A673 (cell line): ENCODE measurements at regions not wholly inside any gene's neighbourhood (a gene's known extent, or its start where the extent isn't known, plus 50 kb on each side); places are given as distances from the start of the nearest gene placed in this dataset.

Experiments
- BruUV-seq: library from RNA; stranded (reverse); fragments of 400-500 nt; replicated peaks from 2 replicates; lab custom pipeline; 2021; lab: Mats Ljungman, UMichigan
- CTCF ChIA-PET: fragments of 300-600 bp; sonication (Branson Sonifier 250); formaldehyde crosslinking; loops from one replicate; lab custom pipeline; 2022; ENCODE audit warnings: antibody characterized with exemption; lab: Charles Lee
- POLR2A ChIA-PET: fragments of 300-600 bp; sonication (Branson Sonifier 250); formaldehyde crosslinking; loops from one replicate; lab custom pipeline; 2022; ENCODE audit warnings: antibody characterized with exemption; ENCODE audit not compliant: low non-redundant PET; lab: Charles Lee
- DNase-seq: peaks from one replicate; pipeline ENCODE4 v3.0.0-alpha.2; 2015; ENCODE audit warnings: low spot score
- H3K27ac ChIP-seq: fragments of 200-600 bp; sonication (generic); 2 replicates; pipeline ENCODE4 v1.5.1; 2016; ENCODE audit warnings: mixed run types, low read depth, mild to moderate bottlenecking, mixed read lengths, antibody characterized with exemption, low read length; ENCODE audit not compliant: poor library complexity, severe bottlenecking
- H3K27me3 ChIP-seq: fragments of 200-600 bp; sonication (generic); replicated peaks from 2 replicates; pipeline ENCODE4 v1.6.1; 2017; ENCODE audit warnings: mixed run types, low read depth, mild to moderate bottlenecking, mixed read lengths, antibody characterized with exemption, low read length; ENCODE audit not compliant: insufficient read depth, poor library complexity
- H3K36me3 ChIP-seq: fragments of 200-600 bp; sonication (generic); 2 replicates; pipeline ENCODE4 v1.6.1; 2016; ENCODE audit warnings: mixed run types, mild to moderate bottlenecking, mixed read lengths, antibody characterized with exemption, low read length; ENCODE audit not compliant: insufficient read depth, poor library complexity, severe bottlenecking
- H3K4me1 ChIP-seq: fragments of 200-600 bp; sonication (generic); 2 replicates; pipeline ENCODE4 v1.6.1; 2017; ENCODE audit warnings: mixed run types, mild to moderate bottlenecking, mixed read lengths, antibody characterized with exemption, low read length; ENCODE audit not compliant: insufficient read depth, poor library complexity, severe bottlenecking
- H3K4me3 ChIP-seq: fragments of 200-600 bp; sonication (generic); 2 replicates; pipeline ENCODE4 v1.5.1; 2016; ENCODE audit warnings: low read depth, mixed run types, mild to moderate bottlenecking, mixed read lengths, low read length; ENCODE audit not compliant: poor library complexity, severe bottlenecking
- H3K9me3 ChIP-seq: fragments of 200-600 bp; sonication (generic); 2 replicates; pipeline ENCODE4 v1.6.1; 2016; ENCODE audit warnings: mixed run types, low read depth, mild to moderate bottlenecking, mixed read lengths, antibody characterized with exemption, low read length; ENCODE audit not compliant: poor library complexity, severe bottlenecking
- EZH2 ChIP-seq: fragments of 200-600 bp; sonication (generic); IDR thresholded peaks from 2 replicates; pipeline ENCODE4 v1.6.1; 2017; ENCODE audit warnings: borderline replicate concordance, low read depth, mild to moderate bottlenecking, mixed read lengths, antibody characterized with exemption, low read length; ENCODE audit not compliant: poor library complexity, severe bottlenecking
- intact Hi-C: fragments of 100-400 bp; cut with micrococcal nuclease; formaldehyde crosslinking; loops from one replicate; pipeline ENCODE4 v1.10.0; 2022; ENCODE audit not compliant: unreplicated experiment
- TF ChIP-seq, protein P1 (sequence below): fragments of 300-800, 200-600 bp; sonication (generic); conservative IDR thresholded peaks from 2 replicates; pipeline ENCODE4 v1.5.1; 2017; ENCODE audit warnings: low read depth, mild to moderate bottlenecking, antibody characterized with exemption, low read length, moderate library complexity, mixed read lengths

GRCh38 chrX:138534410-138534809 lies 177.1 kb downstream of the FGF13 start:
- no peak overlapping the region for H3K27ac ChIP-seq
- ChIA-PET POLR2A (no interaction called here), CTCF (no interaction called here)
- no peaks in the 10 kb centered on the region for H3K36me3 ChIP-seq
- TF ChIP-seq, protein P1, sequence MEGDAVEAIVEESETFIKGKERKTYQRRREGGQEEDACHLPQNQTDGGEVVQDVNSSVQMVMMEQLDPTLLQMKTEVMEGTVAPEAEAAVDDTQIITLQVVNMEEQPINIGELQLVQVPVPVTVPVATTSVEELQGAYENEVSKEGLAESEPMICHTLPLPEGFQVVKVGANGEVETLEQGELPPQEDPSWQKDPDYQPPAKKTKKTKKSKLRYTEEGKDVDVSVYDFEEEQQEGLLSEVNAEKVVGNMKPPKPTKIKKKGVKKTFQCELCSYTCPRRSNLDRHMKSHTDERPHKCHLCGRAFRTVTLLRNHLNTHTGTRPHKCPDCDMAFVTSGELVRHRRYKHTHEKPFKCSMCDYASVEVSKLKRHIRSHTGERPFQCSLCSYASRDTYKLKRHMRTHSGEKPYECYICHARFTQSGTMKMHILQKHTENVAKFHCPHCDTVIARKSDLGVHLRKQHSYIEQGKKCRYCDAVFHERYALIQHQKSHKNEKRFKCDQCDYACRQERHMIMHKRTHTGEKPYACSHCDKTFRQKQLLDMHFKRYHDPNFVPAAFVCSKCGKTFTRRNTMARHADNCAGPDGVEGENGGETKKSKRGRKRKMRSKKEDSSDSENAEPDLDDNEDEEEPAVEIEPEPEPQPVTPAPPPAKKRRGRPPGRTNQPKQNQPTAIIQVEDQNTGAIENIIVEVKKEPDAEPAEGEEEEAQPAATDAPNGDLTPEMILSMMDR, result no peak
- TF ChIP-seq EZH2, result no peak
- BruUV-seq, result no TSS peak
- no peak overlapping the region for H3K4me3 ChIP-seq
- no peaks in the 10 kb centered on the region for H3K27me3 ChIP-seq
- H3K4me1 ChIP-seq, result no peaks in the 10 kb centered on the region
- no peak for DNase-seq
- intact Hi-C loops, result no loop called here
- H3K9me3 ChIP-seq, result no peaks in the 10 kb centered on the region

- ChIA-PET CTCF (no interaction called here), POLR2A (no interaction called here)
- peak; percentile 33 for DNase-seq
Observed at GRCh38 chrX:138519296-138519695, 192.2 kb downstream of the FGF13 start.

DNA sequence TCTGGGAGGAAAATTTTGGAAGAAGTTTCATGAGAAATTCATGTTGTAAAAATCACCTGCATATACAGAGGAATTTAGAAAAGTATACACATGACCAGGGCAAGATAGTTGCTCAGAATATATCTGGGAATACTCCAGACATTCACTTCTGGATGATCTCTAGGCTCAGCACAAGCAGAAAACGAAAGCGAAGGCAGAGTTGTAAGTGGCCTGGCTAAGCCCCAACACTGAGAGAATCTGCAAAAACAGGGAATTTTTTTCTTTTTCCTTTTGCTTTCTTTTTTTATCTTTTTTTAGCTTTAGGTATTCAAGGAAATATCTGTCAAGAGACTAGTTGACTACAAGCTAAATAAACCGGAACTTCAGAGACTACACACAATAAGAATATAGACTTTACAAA lies 207.2 kb downstream of the FGF13 start:
- CTCF ChIA-PET, result no interaction called here
- POLR2A ChIA-PET, result no interaction called here
- H3K4me3 ChIP-seq, result no peak overlapping the region
- no peaks in the 10 kb centered on the region for H3K4me1 ChIP-seq
- intact Hi-C loops, result no loop called here
- peaks cover 3% of the 10 kb centered on the region for H3K9me3 ChIP-seq
- DNase-seq, result no peak
- TF ChIP-seq EZH2, result no peak
- TF ChIP-seq, protein P1, result no peak
- no peaks in the 10 kb centered on the region for H3K27me3 ChIP-seq
- H3K36me3 ChIP-seq, result no peaks in the 10 kb centered on the region
- BruUV-seq, result no TSS peak
- no peak overlapping the region for H3K27ac ChIP-seq

More at GRCh38 chrX:138519296-138519695, 192.2 kb downstream of the FGF13 start:
- no peak overlapping the region for H3K27ac ChIP-seq
- no peak overlapping the region for H3K4me3 ChIP-seq
- H3K9me3 ChIP-seq, result no peaks in the 10 kb centered on the region
- no peaks in the 10 kb centered on the region for H3K4me1 ChIP-seq
- no peaks in the 10 kb centered on the region for H3K36me3 ChIP-seq
- intact Hi-C loops, result no loop called here
- TF ChIP-seq EZH2, result no peak
- TF ChIP-seq, protein P1, result no peak
- no TSS peak for BruUV-seq
- no peaks in the 10 kb centered on the region for H3K27me3 ChIP-seq
